ENCODE measurements at regions not wholly inside any gene's neighbourhood (a gene's known extent, or its start where the extent isn't known, plus 50 kb on each side); places are given as distances from the start of the nearest gene placed in this dataset.

DNA sequence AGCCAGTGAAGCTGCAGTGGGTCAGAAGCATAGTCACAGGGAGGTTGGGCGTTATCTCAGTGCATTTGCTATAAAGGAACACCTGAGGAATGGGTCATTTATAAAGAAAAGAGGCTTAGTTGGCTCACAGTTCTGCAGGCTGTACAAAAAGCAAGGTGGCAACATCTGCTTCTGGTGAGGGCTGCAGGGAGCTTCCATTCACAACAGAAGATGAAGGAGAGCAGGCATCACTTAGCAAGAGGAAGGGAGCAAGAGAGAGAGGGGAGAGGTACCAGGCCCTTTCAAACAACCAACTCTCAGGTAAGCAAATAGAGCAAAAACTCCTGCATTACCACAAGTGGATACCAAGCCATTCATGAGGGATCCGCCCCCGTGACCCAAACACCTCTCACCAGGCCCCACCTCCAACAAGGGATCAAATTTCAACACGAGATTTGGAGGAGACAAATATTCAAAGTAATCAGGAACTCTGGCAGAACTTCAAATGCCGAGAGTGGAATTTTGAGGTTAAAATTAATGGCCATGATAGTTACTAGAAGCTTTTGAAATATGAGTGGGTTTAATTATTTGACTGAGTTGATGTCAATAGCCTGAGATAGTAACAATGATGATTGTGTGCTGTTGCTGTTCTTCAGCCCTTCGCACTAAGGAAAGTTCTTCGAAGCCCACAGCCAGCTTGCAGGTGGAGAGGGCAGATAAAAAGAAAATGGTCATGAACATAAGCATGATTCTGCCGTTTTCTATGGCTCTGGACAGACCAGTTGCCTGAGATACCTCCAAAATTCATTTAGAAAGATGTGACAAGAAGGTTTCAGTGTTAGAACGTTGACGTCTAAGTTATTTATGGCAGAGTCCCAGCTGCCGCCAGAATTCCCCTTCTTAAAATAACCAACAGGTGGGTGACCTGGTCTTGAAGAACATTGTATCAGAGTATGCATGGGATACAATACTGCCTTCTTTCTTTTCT is 55.3 kb upstream of the ADTRP start (continued):
- TF ChIP-seq, protein P1, sequence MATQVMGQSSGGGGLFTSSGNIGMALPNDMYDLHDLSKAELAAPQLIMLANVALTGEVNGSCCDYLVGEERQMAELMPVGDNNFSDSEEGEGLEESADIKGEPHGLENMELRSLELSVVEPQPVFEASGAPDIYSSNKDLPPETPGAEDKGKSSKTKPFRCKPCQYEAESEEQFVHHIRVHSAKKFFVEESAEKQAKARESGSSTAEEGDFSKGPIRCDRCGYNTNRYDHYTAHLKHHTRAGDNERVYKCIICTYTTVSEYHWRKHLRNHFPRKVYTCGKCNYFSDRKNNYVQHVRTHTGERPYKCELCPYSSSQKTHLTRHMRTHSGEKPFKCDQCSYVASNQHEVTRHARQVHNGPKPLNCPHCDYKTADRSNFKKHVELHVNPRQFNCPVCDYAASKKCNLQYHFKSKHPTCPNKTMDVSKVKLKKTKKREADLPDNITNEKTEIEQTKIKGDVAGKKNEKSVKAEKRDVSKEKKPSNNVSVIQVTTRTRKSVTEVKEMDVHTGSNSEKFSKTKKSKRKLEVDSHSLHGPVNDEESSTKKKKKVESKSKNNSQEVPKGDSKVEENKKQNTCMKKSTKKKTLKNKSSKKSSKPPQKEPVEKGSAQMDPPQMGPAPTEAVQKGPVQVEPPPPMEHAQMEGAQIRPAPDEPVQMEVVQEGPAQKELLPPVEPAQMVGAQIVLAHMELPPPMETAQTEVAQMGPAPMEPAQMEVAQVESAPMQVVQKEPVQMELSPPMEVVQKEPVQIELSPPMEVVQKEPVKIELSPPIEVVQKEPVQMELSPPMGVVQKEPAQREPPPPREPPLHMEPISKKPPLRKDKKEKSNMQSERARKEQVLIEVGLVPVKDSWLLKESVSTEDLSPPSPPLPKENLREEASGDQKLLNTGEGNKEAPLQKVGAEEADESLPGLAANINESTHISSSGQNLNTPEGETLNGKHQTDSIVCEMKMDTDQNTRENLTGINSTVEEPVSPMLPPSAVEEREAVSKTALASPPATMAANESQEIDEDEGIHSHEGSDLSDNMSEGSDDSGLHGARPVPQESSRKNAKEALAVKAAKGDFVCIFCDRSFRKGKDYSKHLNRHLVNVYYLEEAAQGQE (IDR thresholded peaks at IDR 0.05; ENCODE audit: borderline replicate concordance), result peak; percentile 8; the same call in 1 of the 2 replicates
- TF ChIP-seq, protein P1 (CRISPR knock-in tag; IDR thresholded peaks at IDR 0.05; ENCODE audit: low read depth), result no peak
- TF ChIP-seq SOX6 (IDR thresholded peaks at IDR 0.05), result peak; percentile 89
- TF ChIP-seq ZNF23 (CRISPR knock-in tag; IDR thresholded peaks at IDR 0.05), result no peak
- peak; percentile 41 for TF ChIP-seq RBBP5 (IDR thresholded peaks at IDR 0.05; ENCODE audit: borderline replicate concordance, insufficient read depth, low read length, poor library complexity, severe bottlenecking)
- peak; percentile 60 for TF ChIP-seq RFX1 (IDR thresholded peaks at IDR 0.05)
- TF ChIP-seq PML (IDR thresholded peaks at IDR 0.05; ENCODE audit: low read length), result peak; percentile 84
- TF ChIP-seq MYC (IDR thresholded peaks at IDR 0.05; ENCODE audit: low read depth, low read length), result no peak
- no peak for TF ChIP-seq MYC (CRISPR knock-in tag; IDR thresholded peaks at IDR 0.05; ENCODE audit: borderline replicate concordance, low read depth)
- TF ChIP-seq FIP1L1 (IDR thresholded peaks at IDR 0.05; ENCODE audit: low read depth, low read length, poor library complexity, severe bottlenecking), result no peak
- TF ChIP-seq CTBP1 (IDR thresholded peaks at IDR 0.05; ENCODE audit: borderline replicate concordance), result peak; percentile 71; the same call in 1 of the 2 replicates
- TF ChIP-seq, protein P2, sequence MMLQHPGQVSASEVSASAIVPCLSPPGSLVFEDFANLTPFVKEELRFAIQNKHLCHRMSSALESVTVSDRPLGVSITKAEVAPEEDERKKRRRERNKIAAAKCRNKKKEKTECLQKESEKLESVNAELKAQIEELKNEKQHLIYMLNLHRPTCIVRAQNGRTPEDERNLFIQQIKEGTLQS (IDR thresholded peaks at IDR 0.05), result peak; percentile 47; the same call in 1 of the 2 replicates
- TF ChIP-seq, protein P2 (CRISPR knock-in tag; conservative IDR thresholded peaks at IDR 0.05), result no peak
- peak; percentile 75; the same call in 1 of the 2 replicates for TF ChIP-seq MEF2D (tag; conservative IDR thresholded peaks at IDR 0.05; ENCODE audit: low read depth)
- TF ChIP-seq ADNP (tag; IDR thresholded peaks at IDR 0.05), result peak; percentile 72
- TF ChIP-seq TCF3 (CRISPR knock-in tag; IDR thresholded peaks at IDR 0.05), result peak; percentile 95
- TF ChIP-seq, protein P3, sequence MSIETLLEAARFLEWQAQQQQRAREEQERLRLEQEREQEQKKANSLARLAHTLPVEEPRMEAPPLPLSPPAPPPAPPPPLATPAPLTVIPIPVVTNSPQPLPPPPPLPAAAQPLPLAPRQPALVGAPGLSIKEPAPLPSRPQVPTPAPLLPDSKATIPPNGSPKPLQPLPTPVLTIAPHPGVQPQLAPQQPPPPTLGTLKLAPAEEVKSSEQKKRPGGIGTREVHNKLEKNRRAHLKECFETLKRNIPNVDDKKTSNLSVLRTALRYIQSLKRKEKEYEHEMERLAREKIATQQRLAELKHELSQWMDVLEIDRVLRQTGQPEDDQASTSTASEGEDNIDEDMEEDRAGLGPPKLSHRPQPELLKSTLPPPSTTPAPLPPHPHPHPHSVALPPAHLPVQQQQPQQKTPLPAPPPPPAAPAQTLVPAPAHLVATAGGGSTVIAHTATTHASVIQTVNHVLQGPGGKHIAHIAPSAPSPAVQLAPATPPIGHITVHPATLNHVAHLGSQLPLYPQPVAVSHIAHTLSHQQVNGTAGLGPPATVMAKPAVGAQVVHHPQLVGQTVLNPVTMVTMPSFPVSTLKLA (conservative IDR thresholded peaks at IDR 0.05), result peak; percentile 55 to 71

Measured in K562 (cell line).